OCI-LY3 (cell line): ENCODE measurements at regions not wholly inside any gene's neighbourhood (a gene's known extent, or its start where the extent isn't known, plus 50 kb on each side); places are given as distances from the start of the nearest gene placed in this dataset.
"Not testable (repeated sequence)": the region's sequence is repeated elsewhere in the genome, so short reads cannot be mapped to it uniquely, and the experiment has no call there.

Experiments
- H2AFZ ChIP-seq: fragments of 200-600, 300-600 bp; shearing (Covaris generic); 2 replicates; pipeline ENCODE4 v1.6.0; 2014; ENCODE audit warnings: antibody characterized with exemption, low read depth, low read length
- H3K27ac ChIP-seq: fragments of 200-600, 300-600 bp; sonication (generic); 2 replicates; pipeline ENCODE4 v1.5.1; 2014; ENCODE audit warnings: mild to moderate bottlenecking, low read length, moderate library complexity, mixed read lengths
- H3K27me3 ChIP-seq: fragments of 200-600, 300-600 bp; sonication (generic); 2 replicates; pipeline ENCODE4 v1.6.1; 2014; ENCODE audit warnings: low read depth, low read length, mixed read lengths
- H3K36me3 ChIP-seq: fragments of 200-600, 300-600 bp; sonication (generic); replicated peaks from 2 replicates; pipeline ENCODE3; 2014; ENCODE audit warnings: low read depth, low read length, mixed read lengths
- H3K4me1 ChIP-seq: fragments of 300-600, 200-600 bp; sonication (generic); 2 replicates; pipeline ENCODE4 v1.6.1; 2014; ENCODE audit warnings: low read length, mixed read lengths
- H3K4me2 ChIP-seq: fragments of 200-600, 300-600 bp; sonication (generic); 2 replicates; pipeline ENCODE4 v1.6.1; 2014; ENCODE audit warnings: low read length, mixed read lengths
- H3K4me3 ChIP-seq: fragments of 300-600, 200-600 bp; sonication (generic); 2 replicates; pipeline ENCODE4 v1.5.1; 2014; ENCODE audit warnings: antibody characterized with exemption, mild to moderate bottlenecking, low read length, moderate library complexity
- H3K79me2 ChIP-seq: fragments of 300-600, 200-600 bp; shearing (Covaris generic); 2 replicates; pipeline ENCODE4 v1.6.1; 2014; ENCODE audit warnings: mild to moderate bottlenecking, low read length, mixed read lengths
- H3K9ac ChIP-seq: fragments of 300-600, 200-600 bp; shearing (Covaris generic); 2 replicates; pipeline ENCODE4 v1.6.0; 2014; ENCODE audit warnings: mild to moderate bottlenecking, low read length, moderate library complexity
- H3K9me3 ChIP-seq: fragments of 200-600, 300-600 bp; shearing (Covaris generic); 2 replicates; pipeline ENCODE4 v1.6.1; 2014; ENCODE audit warnings: low read length, mixed read lengths; ENCODE audit not compliant: insufficient read depth
- H4K20me1 ChIP-seq: fragments of 200-600, 300-600 bp; sonication (generic); 2 replicates; pipeline ENCODE4 v1.6.1; 2016; ENCODE audit warnings: low read length, mixed read lengths; ENCODE audit not compliant: insufficient read depth
- CTCF ChIP-seq: fragments of 200-600, 300-600 bp; sonication (generic); IDR thresholded peaks from 2 replicates; pipeline ENCODE4 v1.5.1; 2014; ENCODE audit warnings: antibody characterized with exemption, low read length, low read depth
- EZH2phosphoT487 ChIP-seq: fragments of 200-600 bp; shearing (Covaris generic); IDR thresholded peaks from 2 replicates; pipeline ENCODE4 v1.6.1; 2018; ENCODE audit warnings: antibody characterized with exemption, mixed run types, low read depth

GRCh38 chr12:42728770-42729534 is 139.4 kb upstream of the PRICKLE1 start:
- Histone ChIP-seq H2AFZ (no peak overlapping the region), H3K36me3 (no peaks in the 10 kb centered on the region), H3K4me3 (no peak overlapping the region), H3K27me3 (no peaks in the 10 kb centered on the region), H3K9me3 (no peaks in the 10 kb centered on the region), H3K4me2 (no peak overlapping the region), H3K4me1 (no peaks in the 10 kb centered on the region), H4K20me1 (no peaks in the 10 kb centered on the region), H3K9ac (no peak overlapping the region), H3K79me2 (no peaks in the 10 kb centered on the region), H3K27ac (no peak overlapping the region)
- TF ChIP-seq EZH2phosphoT487: no peak
- no peak for TF ChIP-seq CTCF

- no peak for TF ChIP-seq EZH2phosphoT487
- no peak for TF ChIP-seq CTCF
- Histone ChIP-seq H3K27me3 (no peaks in the 10 kb centered on the region), H3K4me2 (no peak overlapping the region), H3K4me1 (no peaks in the 10 kb centered on the region), H3K27ac (no peak overlapping the region), H3K4me3 (no peak overlapping the region), H2AFZ (no peak overlapping the region), H4K20me1 (no peaks in the 10 kb centered on the region), H3K9ac (no peak overlapping the region), H3K9me3 (no peaks in the 10 kb centered on the region), H3K36me3 (no peaks in the 10 kb centered on the region), H3K79me2 (no peaks in the 10 kb centered on the region)
Observed at GRCh38 chr12:42728287-42728686, 138.7 kb upstream of the PRICKLE1 start.

- Histone ChIP-seq H3K4me2 (no peak overlapping the region), H3K79me2 (no peaks in the 10 kb centered on the region), H3K9ac (no peak overlapping the region), H3K27me3 (no peaks in the 10 kb centered on the region), H3K4me3 (no peak overlapping the region), H3K27ac (no peak overlapping the region), H4K20me1 (no peaks in the 10 kb centered on the region), H2AFZ (no peak overlapping the region), H3K4me1 (no peaks in the 10 kb centered on the region), H3K9me3 (no peaks in the 10 kb centered on the region), H3K36me3 (no peaks in the 10 kb centered on the region)
- TF ChIP-seq CTCF (no peak), EZH2phosphoT487 (no peak)
Observed at GRCh38 chr12:42725809-42726208, 136.3 kb upstream of the PRICKLE1 start.

- H3K4me2 ChIP-seq: no peak overlapping the region
Observed at GRCh38 chr12:42716491-42716891, 126.9 kb upstream of the PRICKLE1 start.

GRCh38 chr12:42713566-42713965 is 124.0 kb upstream of the PRICKLE1 start:
- H3K36me3 ChIP-seq, H4K20me1 ChIP-seq, H2AFZ ChIP-seq, H3K4me3 ChIP-seq, H3K9ac ChIP-seq, H3K27ac ChIP-seq, H3K79me2 ChIP-seq, H3K4me2 ChIP-seq, H3K9me3 ChIP-seq, H3K4me1 ChIP-seq, H3K27me3 ChIP-seq: not testable (repeated sequence)

More at GRCh38 chr12:42716491-42716891, 126.9 kb upstream of the PRICKLE1 start:
- no peaks in the 10 kb centered on the region for H4K20me1 ChIP-seq
- no peak overlapping the region for H3K4me3 ChIP-seq
- H3K9me3 ChIP-seq: no peaks in the 10 kb centered on the region
- H3K9ac ChIP-seq: no peak overlapping the region
- no peaks in the 10 kb centered on the region for H3K27me3 ChIP-seq
- H3K4me1 ChIP-seq: no peaks in the 10 kb centered on the region
- TF ChIP-seq EZH2phosphoT487 (no peak), CTCF (no peak)
- no peaks in the 10 kb centered on the region for H3K36me3 ChIP-seq
- H3K79me2 ChIP-seq: no peaks in the 10 kb centered on the region
- no peak overlapping the region for H3K27ac ChIP-seq
- no peak overlapping the region for H2AFZ ChIP-seq

- not testable (repeated sequence) for H3K36me3 ChIP-seq, H4K20me1 ChIP-seq, H3K27ac ChIP-seq, H3K4me1 ChIP-seq, H3K27me3 ChIP-seq, H3K9me3 ChIP-seq, H3K4me2 ChIP-seq, H3K9ac ChIP-seq, H3K79me2 ChIP-seq, H2AFZ ChIP-seq, H3K4me3 ChIP-seq
Observed at GRCh38 chr12:42708374-42708773, 118.8 kb upstream of the PRICKLE1 start.
